ENCODE measurements at regions not wholly inside any gene's neighbourhood (a gene's known extent, or its start where the extent isn't known, plus 50 kb on each side); places are given as distances from the start of the nearest gene placed in this dataset.

GRCh38 chr9:108642871-108643270 is 212.9 kb downstream of the ACTL7B start:
- H3K9me3 ChIP-seq (ENCODE audit: low read length), result no peaks in the 10 kb centered on the region
- H3K79me2 ChIP-seq (ENCODE audit: insufficient read depth, low read length), result no peaks in the 10 kb centered on the region
- no peaks in the 10 kb centered on the region for H3K9me2 ChIP-seq (ENCODE audit: low read depth, low read length)

GRCh38 chr9:108640230-108640629 is 215.6 kb downstream of the ACTL7B start:
- Histone ChIP-seq H3K79me2 (ENCODE audit: insufficient read depth, low read length) (no peaks in the 10 kb centered on the region), H3F3A (ENCODE audit: insufficient read depth, low read length) (no peaks in the 10 kb centered on the region), H2AFZ (ENCODE audit: low read length) (no peak overlapping the region), H3K9me2 (ENCODE audit: low read depth, low read length) (no peaks in the 10 kb centered on the region), H3K36me3 (ENCODE audit: insufficient read depth, low read length) (no peaks in the 10 kb centered on the region), H3K27me3 (ENCODE audit: insufficient read depth, low read length) (no peaks in the 10 kb centered on the region), H3K9ac (ENCODE audit: low read length) (no peak overlapping the region), H3K4me1 (ENCODE audit: insufficient read depth, low read length, severe bottlenecking) (no peaks in the 10 kb centered on the region), H3K4me3 (ENCODE audit: low read depth, low read length, poor library complexity, severe bottlenecking) (no peak overlapping the region), H4K20me1 (ENCODE audit: insufficient read depth, low read length) (no peaks in the 10 kb centered on the region), H3K9me3 (ENCODE audit: low read length) (no peaks in the 10 kb centered on the region), H3K27ac (ENCODE audit: low read depth, low read length, poor library complexity, severe bottlenecking) (no peak overlapping the region), H3K4me2 (ENCODE audit: low read length) (no peak overlapping the region)
- no peak for TF ChIP-seq CTCF (IDR thresholded peaks at IDR 0.05; ENCODE audit: low read length)

More at GRCh38 chr9:108642871-108643270, 212.9 kb downstream of the ACTL7B start:
- no peaks in the 10 kb centered on the region for H3K4me1 ChIP-seq (ENCODE audit: insufficient read depth, low read length, severe bottlenecking)
- H2AFZ ChIP-seq (ENCODE audit: low read length), result no peak overlapping the region
- H3K27ac ChIP-seq (ENCODE audit: low read depth, low read length, poor library complexity, severe bottlenecking), result no peak overlapping the region
- no peak for TF ChIP-seq CTCF (IDR thresholded peaks at IDR 0.05; ENCODE audit: low read length)
- no peak for TF ChIP-seq EZH2 (IDR thresholded peaks at IDR 0.05; ENCODE audit: borderline replicate concordance, low read length)
- no peaks in the 10 kb centered on the region for H3K36me3 ChIP-seq (ENCODE audit: insufficient read depth, low read length)
- no peaks in the 10 kb centered on the region for H3F3A ChIP-seq (ENCODE audit: insufficient read depth, low read length)
- no peak overlapping the region for H3K9ac ChIP-seq (ENCODE audit: low read length)
- H3K4me2 ChIP-seq (ENCODE audit: low read length), result no peak overlapping the region
- H3K4me3 ChIP-seq (ENCODE audit: low read depth, low read length, poor library complexity, severe bottlenecking), result no peak overlapping the region
- no peaks in the 10 kb centered on the region for H4K20me1 ChIP-seq (ENCODE audit: insufficient read depth, low read length)
- H3K27me3 ChIP-seq (ENCODE audit: insufficient read depth, low read length), result no peaks in the 10 kb centered on the region

GRCh38 chr9:108639696-108640095 is 216.1 kb downstream of the ACTL7B start:
- TF ChIP-seq CTCF (IDR thresholded peaks at IDR 0.05; ENCODE audit: low read length), result no peak
- TF ChIP-seq EZH2 (IDR thresholded peaks at IDR 0.05; ENCODE audit: borderline replicate concordance, low read length), result no peak
- Histone ChIP-seq H3K4me2 (ENCODE audit: low read length) (no peak overlapping the region), H3K4me3 (ENCODE audit: low read depth, low read length, poor library complexity, severe bottlenecking) (no peak overlapping the region), H3K4me1 (ENCODE audit: insufficient read depth, low read length, severe bottlenecking) (no peaks in the 10 kb centered on the region), H3K27me3 (ENCODE audit: insufficient read depth, low read length) (no peaks in the 10 kb centered on the region), H4K20me1 (ENCODE audit: insufficient read depth, low read length) (no peaks in the 10 kb centered on the region), H3K27ac (ENCODE audit: low read depth, low read length, poor library complexity, severe bottlenecking) (no peak overlapping the region), H3K79me2 (ENCODE audit: insufficient read depth, low read length) (no peaks in the 10 kb centered on the region), H3F3A (ENCODE audit: insufficient read depth, low read length) (no peaks in the 10 kb centered on the region), H2AFZ (ENCODE audit: low read length) (no peak overlapping the region), H3K9me3 (ENCODE audit: low read length) (no peaks in the 10 kb centered on the region), H3K36me3 (ENCODE audit: insufficient read depth, low read length) (no peaks in the 10 kb centered on the region), H3K9me2 (ENCODE audit: low read depth, low read length) (no peaks in the 10 kb centered on the region), H3K9ac (ENCODE audit: low read length) (no peak overlapping the region)

Measured in OCI-LY1 (cell line).